ENCODE measurements at regions not wholly inside any gene's neighbourhood (a gene's known extent, or its start where the extent isn't known, plus 50 kb on each side); places are given as distances from the start of the nearest gene placed in this dataset.
A peak's percentile ranks its signal among the peaks of the same experiment; 100 is the strongest.

DNA sequence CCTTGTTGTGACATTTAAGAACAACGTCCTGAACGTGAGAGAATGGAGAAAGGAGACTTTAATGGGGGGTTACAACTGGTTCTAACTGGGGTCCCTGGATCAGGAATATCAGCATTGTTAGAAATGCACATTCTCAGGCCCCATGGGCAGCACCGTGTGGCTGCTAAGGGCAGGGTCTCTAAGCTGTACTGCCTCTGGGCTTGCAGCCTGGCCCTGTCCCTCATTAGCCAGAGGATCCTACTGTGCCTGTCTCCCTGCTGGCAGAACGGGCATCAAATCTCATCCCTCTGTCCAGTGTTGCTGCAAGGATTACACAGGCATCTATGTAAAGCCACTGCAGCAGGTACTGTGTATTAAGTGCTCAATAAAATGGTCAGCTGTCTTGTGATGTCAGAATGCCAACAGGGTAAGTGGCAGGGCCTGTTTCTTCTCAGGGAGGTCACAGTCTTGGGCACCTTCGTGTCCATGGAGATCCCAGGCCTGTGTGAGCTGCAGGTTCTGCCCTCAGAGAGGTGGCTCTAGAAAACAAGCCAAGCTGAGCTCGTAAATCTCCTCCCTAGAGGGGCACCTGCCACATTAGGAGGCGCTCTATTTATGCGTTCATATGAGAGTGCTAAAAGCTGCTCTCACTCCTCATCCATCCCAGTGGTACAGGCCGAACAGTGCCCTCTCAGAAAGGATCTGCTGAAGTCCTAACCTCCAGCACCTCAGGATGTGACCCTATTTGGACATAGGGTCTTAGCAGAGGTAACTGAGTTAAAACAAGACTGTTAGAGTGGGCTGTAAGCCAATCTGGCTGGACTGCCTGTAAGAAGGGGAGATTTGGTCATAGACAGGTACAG, 210.5 kb downstream of the GADD45G start:
- Histone ChIP-seq H3K4me1 (ENCODE audit: low read depth) (no peaks in the 10 kb centered on the region), H3K4me3 (no peak overlapping the region), H3K27ac (no peak overlapping the region), H3K27me3 (no peaks in the 10 kb centered on the region), H3K36me3 (no peaks in the 10 kb centered on the region), H3K9me3 (ENCODE audit: low read depth) (no peaks in the 10 kb centered on the region)
- TF ChIP-seq, protein P1, sequence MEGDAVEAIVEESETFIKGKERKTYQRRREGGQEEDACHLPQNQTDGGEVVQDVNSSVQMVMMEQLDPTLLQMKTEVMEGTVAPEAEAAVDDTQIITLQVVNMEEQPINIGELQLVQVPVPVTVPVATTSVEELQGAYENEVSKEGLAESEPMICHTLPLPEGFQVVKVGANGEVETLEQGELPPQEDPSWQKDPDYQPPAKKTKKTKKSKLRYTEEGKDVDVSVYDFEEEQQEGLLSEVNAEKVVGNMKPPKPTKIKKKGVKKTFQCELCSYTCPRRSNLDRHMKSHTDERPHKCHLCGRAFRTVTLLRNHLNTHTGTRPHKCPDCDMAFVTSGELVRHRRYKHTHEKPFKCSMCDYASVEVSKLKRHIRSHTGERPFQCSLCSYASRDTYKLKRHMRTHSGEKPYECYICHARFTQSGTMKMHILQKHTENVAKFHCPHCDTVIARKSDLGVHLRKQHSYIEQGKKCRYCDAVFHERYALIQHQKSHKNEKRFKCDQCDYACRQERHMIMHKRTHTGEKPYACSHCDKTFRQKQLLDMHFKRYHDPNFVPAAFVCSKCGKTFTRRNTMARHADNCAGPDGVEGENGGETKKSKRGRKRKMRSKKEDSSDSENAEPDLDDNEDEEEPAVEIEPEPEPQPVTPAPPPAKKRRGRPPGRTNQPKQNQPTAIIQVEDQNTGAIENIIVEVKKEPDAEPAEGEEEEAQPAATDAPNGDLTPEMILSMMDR (IDR thresholded peaks at IDR 0.05; ENCODE audit: low read depth, low read length): no peak
- DNase-seq (ENCODE audit: low read depth in 1 of 2, low spot score in 1 of 2): no peak

DNA sequence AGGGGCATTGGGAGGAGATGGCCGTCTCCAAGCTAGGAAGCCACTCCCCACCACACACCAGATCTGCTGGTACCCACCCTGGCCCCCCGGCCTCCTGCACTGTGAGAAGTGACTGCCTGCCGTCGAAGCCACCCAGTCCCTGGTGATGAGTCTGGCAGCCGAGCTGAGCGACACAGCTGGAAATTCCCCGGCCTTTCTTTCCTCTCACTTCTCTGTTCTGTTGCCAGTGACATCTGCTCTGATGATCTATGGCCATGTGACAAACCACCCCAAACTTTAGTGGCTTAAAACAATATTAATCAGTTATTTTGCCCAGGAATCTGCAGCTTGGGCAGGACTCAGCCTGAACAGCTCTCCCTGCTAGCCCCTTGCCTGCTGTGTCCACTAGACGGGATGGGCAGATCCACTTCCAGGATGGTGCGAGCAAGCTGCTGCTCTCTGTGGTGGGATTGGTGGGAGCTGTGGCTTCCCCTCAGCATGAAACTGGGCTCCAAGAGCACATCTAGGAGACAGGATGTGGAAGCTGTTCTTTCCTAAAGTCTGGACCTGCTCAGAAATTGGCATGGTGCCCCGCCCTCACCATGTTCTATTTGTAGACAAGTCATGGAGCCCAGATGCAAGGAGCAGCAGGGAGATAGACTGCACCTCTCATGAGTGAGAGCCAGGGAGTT, 211.2 kb downstream of the GADD45G start:
- no peak overlapping the region for H3K27ac ChIP-seq
- no peaks in the 10 kb centered on the region for H3K27me3 ChIP-seq
- H3K4me1 ChIP-seq (ENCODE audit: low read depth): no peaks in the 10 kb centered on the region
- TF ChIP-seq, protein P1 (IDR thresholded peaks at IDR 0.05; ENCODE audit: low read depth, low read length): no peak
- H3K36me3 ChIP-seq: no peaks in the 10 kb centered on the region
- no peaks in the 10 kb centered on the region for H3K9me3 ChIP-seq (ENCODE audit: low read depth)
- no peak for DNase-seq (ENCODE audit: low read depth in 1 of 2, low spot score in 1 of 2)
- no peak overlapping the region for H3K4me3 ChIP-seq

DNA sequence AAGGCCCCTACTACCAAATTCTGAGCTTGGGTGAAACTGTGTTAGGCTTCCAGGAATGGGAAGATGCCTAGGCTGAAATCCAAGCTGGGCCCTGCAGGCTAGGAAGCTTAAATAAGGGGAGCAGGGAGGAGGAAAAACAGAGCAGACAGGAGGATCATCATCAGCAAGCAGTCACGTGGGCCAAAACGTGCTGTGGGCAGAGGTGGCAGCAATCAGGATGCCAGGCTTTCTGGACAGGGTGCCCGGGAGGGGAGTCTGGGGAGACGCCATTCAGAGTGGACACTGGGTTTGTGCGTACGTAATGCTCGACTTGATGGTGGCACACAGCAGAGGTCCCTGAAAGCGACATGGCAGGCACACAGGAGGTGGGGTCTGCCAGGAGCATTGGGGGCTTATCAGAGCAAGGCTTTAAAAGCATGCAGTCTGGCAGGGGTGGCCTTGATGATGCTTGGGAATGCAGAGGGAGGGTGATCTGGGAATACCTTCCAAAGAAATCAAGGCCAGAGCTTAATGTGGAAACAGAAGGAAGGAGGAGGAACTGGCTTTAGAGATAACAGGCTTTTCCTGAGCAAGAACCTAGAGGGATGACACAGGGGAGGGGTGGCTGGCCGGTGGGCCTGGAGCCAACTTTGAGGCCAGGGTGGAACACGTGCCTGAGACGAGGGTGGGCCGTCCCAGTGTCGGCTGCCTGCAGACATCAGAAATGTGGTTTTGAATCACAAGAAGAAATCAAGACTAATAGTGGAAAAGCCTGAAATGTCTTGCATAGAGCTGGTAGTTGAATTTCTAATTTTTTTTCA, 212.5 kb downstream of the GADD45G start:
- peak in 1 of 2 donors; percentile 27 for DNase-seq (ENCODE audit: low read depth in 1 of 2, low spot score in 1 of 2)
- Histone ChIP-seq H3K9me3 (ENCODE audit: low read depth) (no peaks in the 10 kb centered on the region), H3K4me1 (ENCODE audit: low read depth) (no peaks in the 10 kb centered on the region), H3K36me3 (no peaks in the 10 kb centered on the region), H3K27me3 (no peaks in the 10 kb centered on the region), H3K4me3 (no peak overlapping the region), H3K27ac (no peak overlapping the region)
- TF ChIP-seq, protein P1 (IDR thresholded peaks at IDR 0.05; ENCODE audit: low read depth, low read length): no peak

DNA sequence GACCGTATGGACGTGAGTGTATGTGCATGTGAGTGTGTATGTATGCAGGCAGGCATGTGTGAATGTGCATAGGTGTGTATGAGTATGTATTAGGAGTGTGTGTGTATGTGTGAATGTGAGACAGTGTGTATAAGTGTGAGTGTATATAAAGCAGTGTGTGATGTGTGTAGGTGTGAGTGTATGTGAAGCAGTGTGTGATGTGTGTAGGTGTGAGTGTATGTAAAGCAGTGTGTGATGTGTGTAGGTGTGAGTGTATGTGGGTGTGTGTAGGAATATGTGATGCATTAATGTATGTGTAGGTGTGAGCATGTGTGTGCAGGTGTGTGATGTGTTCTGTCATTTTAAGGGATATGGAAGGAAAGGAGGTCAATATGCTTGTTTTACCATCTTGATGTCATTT, 215.5 kb downstream of the GADD45G start:
- no peaks in the 10 kb centered on the region for H3K36me3 ChIP-seq
- DNase-seq (ENCODE audit: low read depth in 1 of 2, low spot score in 1 of 2): no peak
- H3K4me1 ChIP-seq (ENCODE audit: low read depth): no peaks in the 10 kb centered on the region
- TF ChIP-seq, protein P1 (IDR thresholded peaks at IDR 0.05; ENCODE audit: low read depth, low read length): no peak
- no peaks in the 10 kb centered on the region for H3K9me3 ChIP-seq (ENCODE audit: low read depth)
- H3K27ac ChIP-seq: no peak overlapping the region
- H3K27me3 ChIP-seq: no peaks in the 10 kb centered on the region
- H3K4me3 ChIP-seq: no peak overlapping the region

DNA sequence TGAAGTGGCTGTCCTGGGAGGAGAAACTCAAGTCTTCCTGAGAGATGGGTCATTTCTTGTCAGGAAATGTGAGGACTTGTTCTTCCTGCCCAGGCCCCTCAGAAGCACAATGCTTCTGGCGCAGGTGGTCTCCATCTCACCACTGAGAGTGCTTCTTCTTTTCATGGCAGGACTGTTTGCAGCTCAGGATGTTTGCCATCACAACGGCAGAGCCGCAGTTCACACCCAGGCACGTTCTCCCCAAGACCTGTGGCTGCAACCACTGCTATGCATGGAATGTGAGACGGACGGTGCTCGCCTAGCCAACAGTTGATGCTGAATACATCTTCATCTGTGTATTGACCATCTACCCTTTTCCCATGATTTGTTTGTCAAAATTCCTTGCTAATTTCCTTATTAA, 216.3 kb downstream of the GADD45G start:
- H3K27me3 ChIP-seq: no peaks in the 10 kb centered on the region
- H3K4me3 ChIP-seq: no peak overlapping the region
- TF ChIP-seq, protein P1 (IDR thresholded peaks at IDR 0.05; ENCODE audit: low read depth, low read length): no peak
- H3K36me3 ChIP-seq: no peaks in the 10 kb centered on the region
- H3K9me3 ChIP-seq (ENCODE audit: low read depth): no peaks in the 10 kb centered on the region
- H3K4me1 ChIP-seq (ENCODE audit: low read depth): no peaks in the 10 kb centered on the region
- DNase-seq (ENCODE audit: low read depth in 1 of 2, low spot score in 1 of 2): peak; percentile 21 to 30
- no peak overlapping the region for H3K27ac ChIP-seq

Data from cardiac muscle cell (in vitro differentiated cells and primary cell).